ENCODE measurements at regions not wholly inside any gene's neighbourhood (a gene's known extent, or its start where the extent isn't known, plus 50 kb on each side); places are given as distances from the start of the nearest gene placed in this dataset.

DNA sequence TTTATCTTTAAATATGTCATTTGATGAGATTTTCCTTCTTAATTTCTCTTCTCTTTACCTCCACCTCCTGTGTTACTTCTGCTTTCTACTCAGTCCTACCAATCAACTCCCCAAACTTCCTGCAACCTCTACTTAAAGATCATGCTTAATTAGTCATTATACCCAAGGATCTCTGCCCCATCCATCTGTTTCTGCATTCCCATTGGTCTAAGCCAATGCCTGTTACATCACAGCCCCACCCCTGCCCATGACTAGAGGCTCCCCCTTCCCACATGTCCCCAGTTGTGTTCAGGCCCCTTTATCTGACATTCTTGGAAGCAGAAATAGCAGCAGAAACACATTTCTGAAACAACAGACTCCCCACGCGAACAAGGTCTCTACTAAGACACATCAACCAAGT, 319.1 kb upstream of the NFE2L3 start:
- Histone ChIP-seq H3K4me1 (ENCODE audit: control insufficient read depth in 1 of 2, insufficient read depth in 2 of 2, low read length in 2 of 2) (no peaks in the 10 kb centered on the region), H3K9ac (ENCODE audit: low read depth in 1 of 2, low read length in 2 of 2) (no peak overlapping the region), H3K27me3 (ENCODE audit: control insufficient read depth in 1 of 2, insufficient read depth in 2 of 2, low read length in 2 of 2) (no peaks in the 10 kb centered on the region), H3K9me3 (ENCODE audit: control insufficient read depth in 1 of 2, low read length in 2 of 2) (no peaks in the 10 kb centered on the region), H3K4me3 (ENCODE audit: low read depth in 1 of 2, low read length in 2 of 2) (no peak overlapping the region), H3K36me3 (ENCODE audit: control insufficient read depth in 1 of 2, insufficient read depth in 2 of 2, low read length in 2 of 2) (no peaks in the 10 kb centered on the region), H3K27ac (ENCODE audit: low read depth, low read length) (no peak overlapping the region)

DNA sequence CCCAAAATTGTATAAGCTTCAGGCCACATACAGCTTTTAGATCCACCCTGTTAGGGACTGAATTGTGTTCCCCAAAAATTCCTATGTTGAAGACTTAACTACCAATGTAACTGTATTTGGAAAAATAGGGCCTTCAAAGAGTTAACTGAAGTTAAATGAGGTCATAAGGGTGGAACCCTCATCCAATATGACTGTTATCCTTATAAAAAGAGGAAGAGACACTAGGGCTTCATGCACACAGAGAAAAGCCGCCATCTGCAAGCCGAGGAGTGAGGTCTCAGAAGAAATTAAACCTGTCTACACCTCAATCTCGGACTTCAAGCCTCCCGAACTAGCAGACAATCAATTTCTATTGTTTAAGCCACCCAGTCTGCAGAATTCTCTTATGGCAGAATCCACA, 317.9 kb upstream of the NFE2L3 start:
- H3K27ac ChIP-seq (ENCODE audit: low read depth, low read length): no peak overlapping the region
- H3K27me3 ChIP-seq (ENCODE audit: control insufficient read depth in 1 of 2, insufficient read depth in 2 of 2, low read length in 2 of 2): no peaks in the 10 kb centered on the region
- H3K4me3 ChIP-seq (ENCODE audit: low read depth in 1 of 2, low read length in 2 of 2): no peak overlapping the region
- H3K36me3 ChIP-seq (ENCODE audit: control insufficient read depth in 1 of 2, insufficient read depth in 2 of 2, low read length in 2 of 2): no peaks in the 10 kb centered on the region
- no peak overlapping the region for H3K9ac ChIP-seq (ENCODE audit: low read depth in 1 of 2, low read length in 2 of 2)
- H3K4me1 ChIP-seq (ENCODE audit: control insufficient read depth in 1 of 2, insufficient read depth in 2 of 2, low read length in 2 of 2): no peaks in the 10 kb centered on the region
- no peaks in the 10 kb centered on the region for H3K9me3 ChIP-seq (ENCODE audit: control insufficient read depth in 1 of 2, low read length in 2 of 2)

DNA sequence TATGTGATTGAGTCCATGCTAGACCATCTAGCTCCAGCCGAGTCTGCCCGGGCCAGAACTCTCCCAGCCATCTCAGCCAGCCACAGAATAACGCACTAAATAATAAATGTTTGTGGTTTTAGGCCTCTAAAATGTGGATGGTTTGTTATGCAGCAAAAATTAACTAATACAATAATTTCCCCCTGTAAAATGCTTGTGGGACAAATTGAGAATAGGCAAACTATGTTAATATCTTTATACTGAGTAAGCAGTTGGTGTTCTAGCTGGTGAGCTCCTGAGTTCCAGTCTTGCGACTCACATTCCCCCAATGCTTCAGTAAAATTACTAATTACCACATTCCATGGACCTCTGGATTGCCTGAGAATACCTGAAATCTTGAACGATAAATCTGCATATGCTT, 316.8 kb upstream of the NFE2L3 start:
- H3K9me3 ChIP-seq (ENCODE audit: control insufficient read depth in 1 of 2, low read length in 2 of 2): no peaks in the 10 kb centered on the region
- no peaks in the 10 kb centered on the region for H3K27me3 ChIP-seq (ENCODE audit: control insufficient read depth in 1 of 2, insufficient read depth in 2 of 2, low read length in 2 of 2)
- no peak overlapping the region for H3K9ac ChIP-seq (ENCODE audit: low read depth in 1 of 2, low read length in 2 of 2)
- H3K4me1 ChIP-seq (ENCODE audit: control insufficient read depth in 1 of 2, insufficient read depth in 2 of 2, low read length in 2 of 2): no peaks in the 10 kb centered on the region
- no peak overlapping the region for H3K4me3 ChIP-seq (ENCODE audit: low read depth in 1 of 2, low read length in 2 of 2)
- no peaks in the 10 kb centered on the region for H3K36me3 ChIP-seq (ENCODE audit: control insufficient read depth in 1 of 2, insufficient read depth in 2 of 2, low read length in 2 of 2)
- no peak overlapping the region for H3K27ac ChIP-seq (ENCODE audit: low read depth, low read length)

DNA sequence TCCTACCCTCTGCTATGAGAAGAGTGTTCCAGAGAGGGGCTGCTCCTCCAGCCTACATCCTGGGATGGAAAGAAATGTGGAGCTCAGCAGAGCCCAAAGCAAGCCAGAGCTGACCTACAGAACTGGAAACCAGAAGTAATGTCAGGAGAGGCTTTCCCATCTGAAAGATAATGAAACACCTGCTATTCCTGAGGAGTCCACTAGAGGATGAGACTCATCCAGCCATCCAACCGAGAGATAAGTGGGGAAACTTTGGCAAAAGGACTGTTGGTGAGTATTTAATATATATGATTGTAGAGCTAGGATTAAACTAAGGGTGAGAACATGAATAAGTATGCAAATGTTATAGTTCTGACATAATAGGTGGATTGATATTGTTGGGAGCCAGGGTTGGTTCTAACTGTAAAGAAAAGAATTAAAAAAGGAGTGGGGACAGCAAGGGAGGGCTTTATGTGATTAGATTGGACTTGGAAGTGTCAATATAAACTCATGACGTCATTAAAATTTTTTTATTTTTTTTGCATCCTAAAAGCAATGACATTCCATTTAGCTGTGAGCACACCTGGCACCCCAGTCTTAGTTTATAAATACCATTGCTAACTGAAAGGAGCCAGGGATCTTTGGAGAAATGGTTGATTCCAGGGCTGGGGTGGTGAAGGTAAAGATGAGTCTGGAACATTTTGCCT, 312.8 kb upstream of the NFE2L3 start:
- Histone ChIP-seq H3K9me3 (ENCODE audit: control insufficient read depth in 1 of 2, low read length in 2 of 2) (no peaks in the 10 kb centered on the region), H3K27ac (ENCODE audit: low read depth, low read length) (no peak overlapping the region), H3K36me3 (ENCODE audit: control insufficient read depth in 1 of 2, insufficient read depth in 2 of 2, low read length in 2 of 2) (no peaks in the 10 kb centered on the region), H3K4me3 (ENCODE audit: low read depth in 1 of 2, low read length in 2 of 2) (no peak overlapping the region), H3K9ac (ENCODE audit: low read depth in 1 of 2, low read length in 2 of 2) (no peak overlapping the region), H3K27me3 (ENCODE audit: control insufficient read depth in 1 of 2, insufficient read depth in 2 of 2, low read length in 2 of 2) (no peaks in the 10 kb centered on the region), H3K4me1 (ENCODE audit: control insufficient read depth in 1 of 2, insufficient read depth in 2 of 2, low read length in 2 of 2) (no peaks in the 10 kb centered on the region)

DNA sequence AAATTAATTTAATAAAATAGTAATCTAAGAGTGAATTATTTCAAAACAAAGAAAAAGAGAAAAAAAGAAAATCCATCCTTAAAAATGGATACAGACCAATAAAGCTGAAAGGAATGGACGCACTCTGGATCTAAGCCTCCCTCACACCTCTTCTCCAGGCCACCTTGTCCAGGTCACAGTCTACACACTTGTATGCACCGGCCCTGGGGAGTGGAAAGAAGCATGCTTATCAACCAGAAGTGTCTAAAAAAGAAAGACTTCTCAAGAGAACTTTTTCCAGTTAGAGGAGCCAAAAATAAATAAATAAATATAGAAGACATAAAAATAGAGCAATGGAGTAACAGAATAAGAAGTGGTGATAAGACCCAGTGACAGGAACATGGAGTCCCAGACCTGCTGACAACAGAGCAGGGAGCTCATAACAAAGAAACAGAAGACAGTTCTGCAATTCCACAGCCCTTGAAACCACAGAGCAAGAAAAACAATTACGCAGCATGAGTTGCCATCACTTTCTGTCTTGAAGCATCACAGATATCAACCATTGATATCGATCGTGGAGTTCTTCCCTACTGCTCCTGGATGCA, 311.7 kb upstream of the NFE2L3 start:
- Histone ChIP-seq H3K27ac (ENCODE audit: low read depth, low read length) (no peak overlapping the region), H3K9ac (ENCODE audit: low read depth in 1 of 2, low read length in 2 of 2) (no peak overlapping the region), H3K4me1 (ENCODE audit: control insufficient read depth in 1 of 2, insufficient read depth in 2 of 2, low read length in 2 of 2) (no peaks in the 10 kb centered on the region)

DNA sequence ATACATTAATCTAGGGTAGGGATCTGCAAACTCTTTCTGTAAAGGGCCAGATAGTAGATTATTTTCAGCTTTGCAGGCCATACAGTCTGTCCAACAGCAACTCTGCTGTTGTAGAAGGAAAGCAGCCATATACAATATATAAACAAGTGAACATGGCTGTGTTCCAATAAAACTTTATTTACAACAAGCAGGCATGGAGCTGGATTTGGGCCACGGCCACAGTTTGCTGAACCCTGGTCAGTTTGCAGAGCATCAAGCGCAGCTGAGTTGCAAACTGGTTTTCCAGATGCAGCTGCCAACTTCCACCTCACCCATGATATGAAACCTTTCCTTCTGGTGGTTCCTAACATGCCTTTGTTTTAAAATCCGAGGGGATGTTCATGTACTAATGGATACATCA, 310.4 kb upstream of the NFE2L3 start:
- Histone ChIP-seq H3K4me1 (ENCODE audit: control insufficient read depth in 1 of 2, insufficient read depth in 2 of 2, low read length in 2 of 2) (no peaks in the 10 kb centered on the region), H3K9ac (ENCODE audit: low read depth in 1 of 2, low read length in 2 of 2) (no peak overlapping the region), H3K36me3 (ENCODE audit: control insufficient read depth in 1 of 2, insufficient read depth in 2 of 2, low read length in 2 of 2) (no peaks in the 10 kb centered on the region), H3K9me3 (ENCODE audit: control insufficient read depth in 1 of 2, low read length in 2 of 2) (no peaks in the 10 kb centered on the region), H3K27ac (ENCODE audit: low read depth, low read length) (no peak overlapping the region), H3K4me3 (ENCODE audit: low read depth in 1 of 2, low read length in 2 of 2) (no peak overlapping the region), H3K27me3 (ENCODE audit: control insufficient read depth in 1 of 2, insufficient read depth in 2 of 2, low read length in 2 of 2) (peaks cover 6 to 8% of the 10 kb centered on the region in 2 donors)

More for the DNA sequence above, 311.7 kb upstream of the NFE2L3 start:
- H3K4me3 ChIP-seq (ENCODE audit: low read depth in 1 of 2, low read length in 2 of 2): no peak overlapping the region
- H3K36me3 ChIP-seq (ENCODE audit: control insufficient read depth in 1 of 2, insufficient read depth in 2 of 2, low read length in 2 of 2): no peaks in the 10 kb centered on the region
- H3K27me3 ChIP-seq (ENCODE audit: control insufficient read depth in 1 of 2, insufficient read depth in 2 of 2, low read length in 2 of 2): no peaks in the 10 kb centered on the region
- no peaks in the 10 kb centered on the region for H3K9me3 ChIP-seq (ENCODE audit: control insufficient read depth in 1 of 2, low read length in 2 of 2)

DNA sequence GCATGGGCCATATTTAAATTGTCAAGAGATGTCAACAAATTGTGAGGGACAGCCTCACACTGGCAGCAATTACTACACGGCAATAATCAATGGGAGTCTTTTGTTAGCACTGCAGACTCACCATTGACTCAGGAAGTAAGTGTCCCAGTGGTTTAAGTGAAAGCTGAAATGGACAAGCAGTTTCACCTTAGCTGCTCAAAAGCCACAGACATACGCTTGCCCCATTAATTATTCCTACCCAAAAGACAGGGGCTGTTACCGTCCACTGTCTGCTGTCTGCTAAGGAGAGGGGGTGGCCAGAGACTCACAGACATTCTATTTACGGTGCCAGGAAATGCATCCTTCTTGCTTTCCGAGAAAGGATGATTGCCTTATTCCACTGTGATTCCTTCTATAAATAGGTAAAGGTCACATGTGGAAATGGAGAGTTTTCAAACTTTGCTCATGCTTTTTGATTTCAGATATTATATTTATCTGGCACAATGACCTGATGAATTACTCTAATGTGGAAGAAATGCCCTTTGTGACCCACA, 309.7 kb upstream of the NFE2L3 start:
- no peaks in the 10 kb centered on the region for H3K36me3 ChIP-seq (ENCODE audit: control insufficient read depth in 1 of 2, insufficient read depth in 2 of 2, low read length in 2 of 2)
- H3K9ac ChIP-seq (ENCODE audit: low read depth in 1 of 2, low read length in 2 of 2): no peak overlapping the region
- H3K27me3 ChIP-seq (ENCODE audit: control insufficient read depth in 1 of 2, insufficient read depth in 2 of 2, low read length in 2 of 2): peaks cover 10 to 11% of the 10 kb centered on the region in 2 donors
- H3K4me3 ChIP-seq (ENCODE audit: low read depth in 1 of 2, low read length in 2 of 2): no peak overlapping the region
- H3K9me3 ChIP-seq (ENCODE audit: control insufficient read depth in 1 of 2, low read length in 2 of 2): no peaks in the 10 kb centered on the region
- H3K27ac ChIP-seq (ENCODE audit: low read depth, low read length): no peak overlapping the region
- peaks cover 0 to 3% of the 10 kb centered on the region in 2 donors for H3K4me1 ChIP-seq (ENCODE audit: control insufficient read depth in 1 of 2, insufficient read depth in 2 of 2, low read length in 2 of 2)

DNA sequence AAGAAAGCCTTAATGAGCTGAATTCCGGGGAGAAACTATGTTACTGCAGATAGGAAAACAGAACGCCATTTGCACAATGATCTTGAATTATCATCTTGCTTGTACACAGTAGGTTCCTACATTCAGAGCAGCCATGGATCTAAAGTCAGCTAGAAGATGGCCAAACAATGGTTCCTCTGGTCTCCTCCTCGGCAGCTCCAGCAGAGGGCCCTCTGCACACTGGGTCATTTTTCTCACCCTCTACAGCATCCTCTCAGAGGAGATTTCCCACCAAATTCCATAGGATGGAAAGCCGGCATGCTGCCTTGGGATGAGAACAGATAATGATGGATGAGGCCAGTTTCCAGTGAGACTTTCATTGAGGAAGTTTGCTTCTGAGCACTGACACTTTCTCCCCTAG, 308.5 kb upstream of the NFE2L3 start:
- Histone ChIP-seq H3K4me3 (ENCODE audit: low read depth in 1 of 2, low read length in 2 of 2) (no peak overlapping the region), H3K27me3 (ENCODE audit: control insufficient read depth in 1 of 2, insufficient read depth in 2 of 2, low read length in 2 of 2) (peaks cover 10 to 11% of the 10 kb centered on the region in 2 donors), H3K27ac (ENCODE audit: low read depth, low read length) (no peak overlapping the region), H3K9me3 (ENCODE audit: control insufficient read depth in 1 of 2, low read length in 2 of 2) (no peaks in the 10 kb centered on the region), H3K9ac (ENCODE audit: low read depth in 1 of 2, low read length in 2 of 2) (no peak overlapping the region), H3K4me1 (ENCODE audit: control insufficient read depth in 1 of 2, insufficient read depth in 2 of 2, low read length in 2 of 2) (peaks cover 0 to 4% of the 10 kb centered on the region in 2 donors), H3K36me3 (ENCODE audit: control insufficient read depth in 1 of 2, insufficient read depth in 2 of 2, low read length in 2 of 2) (no peaks in the 10 kb centered on the region)

DNA sequence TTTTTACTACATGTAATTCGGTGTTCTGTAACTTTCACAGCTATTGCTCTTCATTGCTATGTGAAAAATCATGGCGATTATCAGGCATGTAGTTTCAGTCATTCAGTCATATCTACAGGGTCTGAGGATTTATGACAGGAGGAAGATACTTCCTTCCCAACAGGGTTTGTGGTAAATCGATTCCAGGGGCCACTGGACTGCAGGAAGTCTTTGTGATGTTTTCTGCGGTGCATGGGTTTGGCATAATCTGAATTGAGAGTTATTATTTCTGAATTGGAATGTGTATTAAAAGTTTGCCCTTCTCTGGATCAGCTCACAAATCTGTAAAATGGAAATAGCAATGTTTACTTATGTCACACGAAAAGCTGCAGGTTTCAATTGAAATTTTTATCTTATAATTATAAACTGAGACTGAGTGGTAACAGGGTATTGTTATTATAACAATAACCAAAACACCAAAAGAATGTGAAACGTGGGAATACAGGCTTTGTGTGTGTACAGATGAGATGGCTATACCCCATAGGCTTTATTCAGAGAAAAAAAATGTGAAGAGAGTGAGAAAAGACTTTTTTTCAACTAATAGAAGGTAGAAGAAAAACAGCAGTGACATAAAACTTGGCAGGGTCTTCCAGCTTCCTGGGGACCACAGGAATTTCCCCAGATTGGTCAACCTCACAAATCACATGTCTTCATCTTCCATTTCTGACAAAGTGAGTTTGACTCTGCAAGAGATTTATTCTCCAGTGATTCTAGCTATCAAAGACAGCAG, 307.7 kb upstream of the NFE2L3 start:
- no peak overlapping the region for H3K27ac ChIP-seq (ENCODE audit: low read depth, low read length)

DNA sequence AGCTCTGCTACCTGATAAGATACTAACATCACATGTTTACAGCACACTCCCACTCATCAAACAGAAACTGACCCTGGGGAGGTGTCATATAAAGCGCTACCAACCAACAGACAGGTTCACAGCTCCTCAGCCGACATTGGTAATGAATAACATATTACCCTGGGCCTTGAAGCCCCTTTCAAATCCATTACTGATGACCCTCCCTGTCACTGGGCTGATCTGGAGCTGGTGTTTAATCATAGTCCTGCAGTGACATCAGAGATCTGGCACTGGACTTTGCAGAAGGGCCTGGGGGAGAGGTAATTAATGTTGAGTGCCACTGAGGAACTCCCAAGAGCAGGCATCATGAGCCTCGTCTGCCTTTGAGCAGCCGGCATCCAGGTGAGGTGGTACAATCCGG, 306.5 kb upstream of the NFE2L3 start:
- Histone ChIP-seq H3K27me3 (ENCODE audit: control insufficient read depth in 1 of 2, insufficient read depth in 2 of 2, low read length in 2 of 2) (peaks cover 10 to 11% of the 10 kb centered on the region in 2 donors), H3K36me3 (ENCODE audit: control insufficient read depth in 1 of 2, insufficient read depth in 2 of 2, low read length in 2 of 2) (no peaks in the 10 kb centered on the region), H3K27ac (ENCODE audit: low read depth, low read length) (no peak overlapping the region), H3K9me3 (ENCODE audit: control insufficient read depth in 1 of 2, low read length in 2 of 2) (no peaks in the 10 kb centered on the region), H3K4me3 (ENCODE audit: low read depth in 1 of 2, low read length in 2 of 2) (no peak overlapping the region), H3K4me1 (ENCODE audit: control insufficient read depth in 1 of 2, insufficient read depth in 2 of 2, low read length in 2 of 2) (peaks cover 0 to 4% of the 10 kb centered on the region in 2 donors), H3K9ac (ENCODE audit: low read depth in 1 of 2, low read length in 2 of 2) (no peak overlapping the region)

More for the DNA sequence above, 307.7 kb upstream of the NFE2L3 start:
- Histone ChIP-seq H3K27me3 (ENCODE audit: control insufficient read depth in 1 of 2, insufficient read depth in 2 of 2, low read length in 2 of 2) (peaks cover 10 to 11% of the 10 kb centered on the region in 2 donors), H3K4me1 (ENCODE audit: control insufficient read depth in 1 of 2, insufficient read depth in 2 of 2, low read length in 2 of 2) (peaks cover 0 to 4% of the 10 kb centered on the region in 2 donors), H3K9ac (ENCODE audit: low read depth in 1 of 2, low read length in 2 of 2) (no peak overlapping the region), H3K9me3 (ENCODE audit: control insufficient read depth in 1 of 2, low read length in 2 of 2) (no peaks in the 10 kb centered on the region), H3K4me3 (ENCODE audit: low read depth in 1 of 2, low read length in 2 of 2) (no peak overlapping the region), H3K36me3 (ENCODE audit: control insufficient read depth in 1 of 2, insufficient read depth in 2 of 2, low read length in 2 of 2) (no peaks in the 10 kb centered on the region)
